ENCODE measurements at regions not wholly inside any gene's neighbourhood (a gene's known extent, or its start where the extent isn't known, plus 50 kb on each side); places are given as distances from the start of the nearest gene placed in this dataset.

GRCh38 chr7:22025983-22026382 is 80.3 kb upstream of the CDCA7L start:
- TF ChIP-seq POLR2A (IDR thresholded peaks at IDR 0.05; ENCODE audit: low read depth, low read length) (no peak), POLR2AphosphoS5 (IDR thresholded peaks at IDR 0.05; ENCODE audit: low read depth, low read length) (no peak)

Measured in GM12892 (cell line).